K562 (cell line): ENCODE measurements at regions not wholly inside any gene's neighbourhood (a gene's known extent, or its start where the extent isn't known, plus 50 kb on each side); places are given as distances from the start of the nearest gene placed in this dataset.

ENCODE experiments used
- ATAC-seq: fragments of 200-7000 bp; cut with Tn5 transposase; 3 replicates; pipeline ENCODE4 v1.9.1; 2020; ENCODE audit warnings: moderate library complexity
- BruUV-seq: library from RNA; stranded (reverse); fragments of 400-500 nt; replicated peaks from 2 replicates; lab custom pipeline; 2021; lab: Mats Ljungman, UMichigan
- CTCF ChIA-PET: fragments of 300-600 bp; formaldehyde crosslinking; extraction: SDS; loops from one replicate; lab custom pipeline; 2021; ENCODE audit warnings: low intra/inter-chr PET ratio; lab: Yijun Ruan, JAX
- POLR2A ChIA-PET: fragments of 300-600, 350-650 bp; sonication (Branson Sonifier 250); formaldehyde crosslinking; extraction: SDS; loops from one replicate; lab custom pipeline; 2021; ENCODE audit warnings: antibody characterized with exemption, inconsistent platforms; lab: Yijun Ruan, JAX
- DNase-seq, 4 experiments: peaks; one replicate each; pipeline versions ENCODE4 v3.0.0 to v3.0.0-alpha.2; 2011 to 2018; ENCODE audit warnings: low spot score in 3 of 4, mixed read lengths in 3 of 4; ENCODE audit errors: extremely low read depth in 1 of 4
- FAIRE-seq: peaks from 2 replicates; lab custom pipeline; 2011; peaks lifted over from hg19 to GRCh38; lab: Jason Lieb, UNC
- H2AFZ ChIP-seq: 2 replicates; pipeline ENCODE4 v1.6.0; 2011; ENCODE audit warnings: low read depth, low read length, control low read depth, inconsistent platforms
- H3K27ac ChIP-seq: fragments of 200-600 bp; 3 replicates; pipeline ENCODE4 v1.8.0; 2011; ENCODE audit warnings: low read depth, mild to moderate bottlenecking, control low read depth, inconsistent platforms, low read length, moderate library complexity, mixed read lengths; ENCODE audit errors: extremely low read depth
- H3K27me3 ChIP-seq, 2 experiments: fragments of 300-600 bp in 1 of 2; 2 replicates in 1 of 2; 3 replicates in 1 of 2; pipeline versions ENCODE4 v1.6.0 to v1.8.0; 2011; ENCODE audit warnings: inconsistent platforms in 2 of 2, low read length in 2 of 2, mild to moderate bottlenecking in 1 of 2, mixed read lengths in 1 of 2, moderate library complexity in 1 of 2; ENCODE audit not compliant: control insufficient read depth in 2 of 2, insufficient read depth in 2 of 2
- H3K36me3 ChIP-seq: fragments of 300-600 bp; 3 replicates; pipeline ENCODE4 v1.8.0; 2011; ENCODE audit warnings: mild to moderate bottlenecking, low read length, inconsistent platforms; ENCODE audit not compliant: control insufficient read depth, insufficient read depth
- H3K4me1 ChIP-seq, 2 experiments: fragments of 200-600 bp in 1 of 2; replicated peaks in 1 of 2; 2 replicates in 1 of 2; 3 replicates in 1 of 2; pipeline versions ENCODE4 v1.5.1 to v1.8.0; 2011; ENCODE audit warnings: inconsistent platforms in 2 of 2, low read length in 2 of 2, mild to moderate bottlenecking in 1 of 2, mixed read lengths in 1 of 2, moderate library complexity in 1 of 2; ENCODE audit not compliant: control insufficient read depth in 2 of 2, insufficient read depth in 2 of 2
- H3K4me2 ChIP-seq: 2 replicates; pipeline ENCODE4 v1.6.1; 2011; ENCODE audit warnings: low read length, control low read depth, inconsistent platforms, mixed read lengths; ENCODE audit not compliant: insufficient read depth
- H3K4me3 ChIP-seq: fragments of 200-600 bp; sonication (generic), shearing (Covaris generic); 2 replicates; pipeline ENCODE4 v1.5.1; 2016; ENCODE audit warnings: control low read depth, inconsistent platforms
- H3K79me2 ChIP-seq: fragments of 200-600 bp; 3 replicates; pipeline ENCODE4 v1.8.0; 2011; ENCODE audit warnings: low read length, inconsistent platforms; ENCODE audit not compliant: control insufficient read depth, insufficient read depth
- H3K9ac ChIP-seq, 2 experiments: 2 replicates each; pipeline versions ENCODE4 v1.6.0 to v1.6.1; 2011; ENCODE audit warnings: low read depth in 2 of 2, low read length in 2 of 2, control low read depth in 1 of 2, inconsistent platforms in 1 of 2, mild to moderate bottlenecking in 1 of 2, mixed read lengths in 1 of 2; ENCODE audit not compliant: insufficient read depth in 1 of 2
- H3K9me1 ChIP-seq: one replicate; pipeline ENCODE4 v1.6.0; 2011; ENCODE audit warnings: inconsistent platforms, mild to moderate bottlenecking, low read length, moderate library complexity; ENCODE audit not compliant: control insufficient read depth, insufficient read depth
- H3K9me3 ChIP-seq: replicated peaks from 2 replicates; pipeline ENCODE4 v1.5.1; 2011; ENCODE audit warnings: low read depth, low read length, inconsistent platforms; ENCODE audit not compliant: control insufficient read depth, insufficient read depth
- H4K20me1 ChIP-seq: replicated peaks from 2 replicates; pipeline ENCODE4 v1.6.1; 2011; ENCODE audit warnings: low read length, inconsistent platforms, mixed read lengths; ENCODE audit not compliant: control insufficient read depth, insufficient read depth
- FOXA1 ChIP-seq: fragments of 450-650 bp; IDR thresholded peaks from 2 replicates; pipeline ENCODE4 v1.6.1; 2016; ENCODE audit warnings: mild to moderate bottlenecking, borderline replicate concordance
- GTF2A2 ChIP-seq: IDR thresholded peaks from 2 replicates; pipeline ENCODE4 v1.6.1; 2016; ENCODE audit warnings: mild to moderate bottlenecking, missing genetic modification characterization, missing compliant biosample characterization
- JUNB ChIP-seq: fragments of 450-650 bp; formaldehyde crosslinking; conservative IDR thresholded peaks from 2 replicates; pipeline ENCODE4 v1.4.0; 2020; ENCODE audit warnings: mild to moderate bottlenecking
- REST ChIP-seq, 2 experiments: fragments of 450-650 bp; formaldehyde crosslinking in 1 of 2; IDR thresholded peaks; 2 replicates each; pipeline versions ENCODE4 v1.4.0 to v1.6.1; 2014 to 2020; ENCODE audit warnings: mild to moderate bottlenecking in 2 of 2, borderline replicate concordance in 1 of 2, low read depth in 1 of 2
- ZNF695 ChIP-seq: fragments of 450-650 bp; formaldehyde crosslinking; IDR thresholded peaks from 2 replicates; pipeline ENCODE4 v1.4.0; 2020; ENCODE audit warnings: mild to moderate bottlenecking, moderate library complexity
- WGBS: fragments of 100-300 bp; shearing (Covaris generic); methylation state at CpG from one replicate; pipeline ENCODE4 v1.1.6; 2016; ENCODE audit warnings: low coverage, mixed read lengths; ENCODE audit not compliant: insufficient coverage; ENCODE audit errors: missing lambda C conversion rate; 5-methylcytosine and 5-hydroxymethylcytosine counted together
- in situ Hi-C: fragments of 300-500 bp; cut with MboI; formaldehyde crosslinking; loops from 4 replicates; pipeline ENCODE4 v1.15.0; 2018; ENCODE audit warnings: inconsistent platforms, mixed read lengths
- intact Hi-C: fragments of 100-400 bp; cut with micrococcal nuclease; formaldehyde crosslinking; loops from 2 replicates; pipeline ENCODE4 v1.14.2; 2022

- no peak for TF ChIP-seq ZNF695 (CRISPR knock-in tag)
- no peak for TF ChIP-seq JUNB (CRISPR knock-in tag)
- no peak for TF ChIP-seq FOXA1
- TF ChIP-seq GTF2A2 (tag) = no peak
- peak; percentile 41 for TF ChIP-seq REST (IDR thresholded peaks at IDR 0.05; ENCODE audit: borderline replicate concordance)
- no peak for TF ChIP-seq REST (CRISPR knock-in tag; IDR thresholded peaks at IDR 0.05; ENCODE audit: low read depth)
- ChIA-PET CTCF (no interaction called here), POLR2A (interaction anchor here (0.6 to 1.0 kb wide), 2 partner anchors 13 to 1170 kb away, joined by 3 read pairs; no protein-coding TSS in a partner anchor)
- Histone ChIP-seq H3K4me2 (no peak overlapping the region), H3K36me3 (no peaks in the 10 kb centered on the region), H3K9ac (no peak overlapping the region), H3K4me1 (no peaks in the 10 kb centered on the region), H3K9me3 (no peaks in the 10 kb centered on the region), H3K9me1 (no peaks in the 10 kb centered on the region), H3K27me3 (peaks cover 8 to 32% of the 10 kb centered on the region in 2 experiments; a peak in 3 of 5 replicates), H2AFZ (no peak overlapping the region), H3K27ac (no peak overlapping the region), H3K79me2 (no peaks in the 10 kb centered on the region), H3K4me3 (no peak overlapping the region), H4K20me1 (no peaks in the 10 kb centered on the region; the same call in 1 of the 2 replicates)
- no TSS peak for BruUV-seq
- FAIRE-seq (no peak), DNase-seq (no peak), ATAC-seq (no peak)
- WGBS = 2% methylated on average over 7 of the region's 7 CpGs
- intact Hi-C loops (loop anchor here (5.0 kb wide), 1 partner anchor 94 kb away; no protein-coding TSS in a partner anchor), in situ Hi-C loops (no loop called here)
Measured at GRCh38 chr20:58088105-58088504, 140.3 kb downstream of the ANKRD60 start.
